ENCODE measurements at regions not wholly inside any gene's neighbourhood (a gene's known extent, or its start where the extent isn't known, plus 50 kb on each side); places are given as distances from the start of the nearest gene placed in this dataset.
"Not testable (repeated sequence)": the region's sequence is repeated elsewhere in the genome, so short reads cannot be mapped to it uniquely, and the experiment has no call there.

DNA sequence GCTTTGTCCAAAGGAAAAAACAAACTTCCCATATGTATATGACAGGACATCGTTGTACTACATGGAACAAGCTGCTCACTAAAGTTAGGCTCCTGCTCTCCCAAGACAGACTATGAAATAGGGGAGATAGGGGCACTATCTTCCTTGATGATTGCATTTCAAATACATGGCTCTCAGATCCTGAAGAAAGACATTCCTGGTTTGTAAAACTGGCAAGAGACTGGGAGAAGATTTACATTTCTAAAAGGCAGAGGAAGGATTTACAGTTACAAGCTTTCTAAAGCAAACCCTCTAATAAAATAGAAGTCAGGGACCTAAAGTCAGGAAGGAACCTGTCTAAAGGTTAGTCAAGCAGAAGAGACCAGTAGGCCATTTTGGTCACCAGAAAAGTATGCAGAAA, 103.7 kb downstream of the SLC17A6 start:
- no peak for DNase-seq

DNA sequence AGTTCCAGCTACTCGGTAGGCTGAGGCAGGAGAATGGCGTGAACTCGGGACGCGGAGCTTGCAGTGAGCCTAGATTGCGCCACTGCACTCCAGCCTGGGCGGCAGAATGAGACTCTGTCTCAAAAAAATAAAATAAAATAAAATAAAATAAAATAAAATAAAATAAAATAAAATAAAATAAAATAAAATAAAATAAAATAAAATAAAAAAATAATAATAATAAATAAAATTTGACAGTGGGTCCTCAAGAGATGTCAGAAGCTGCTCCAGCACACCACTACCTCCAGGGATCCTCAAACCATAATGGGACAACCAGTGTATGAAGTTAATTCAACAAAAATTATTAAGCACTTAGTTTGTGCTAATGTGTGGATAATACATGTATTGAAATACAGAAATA, 97.4 kb downstream of the SLC17A6 start:
- not testable (repeated sequence) for DNase-seq

DNA sequence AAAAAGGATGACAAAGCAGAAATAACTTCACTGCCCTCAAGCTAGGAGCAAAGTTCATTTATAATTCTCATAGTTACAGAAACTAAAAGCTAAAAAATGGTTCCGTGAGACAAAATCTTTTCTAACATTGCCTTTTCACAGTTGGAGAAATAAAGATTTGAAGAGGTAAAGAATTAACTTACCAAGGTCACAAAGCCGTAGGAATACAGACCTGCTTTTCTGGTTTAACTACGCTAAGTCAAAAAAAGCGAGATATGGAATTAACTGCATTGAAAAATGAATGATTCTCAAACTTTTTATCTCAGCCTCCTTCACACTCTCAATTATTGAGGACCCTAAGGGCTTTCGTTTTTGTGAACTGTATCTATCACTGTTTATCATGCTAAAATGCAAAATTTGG, 95.3 kb downstream of the SLC17A6 start:
- DNase-seq = no peak

DNA sequence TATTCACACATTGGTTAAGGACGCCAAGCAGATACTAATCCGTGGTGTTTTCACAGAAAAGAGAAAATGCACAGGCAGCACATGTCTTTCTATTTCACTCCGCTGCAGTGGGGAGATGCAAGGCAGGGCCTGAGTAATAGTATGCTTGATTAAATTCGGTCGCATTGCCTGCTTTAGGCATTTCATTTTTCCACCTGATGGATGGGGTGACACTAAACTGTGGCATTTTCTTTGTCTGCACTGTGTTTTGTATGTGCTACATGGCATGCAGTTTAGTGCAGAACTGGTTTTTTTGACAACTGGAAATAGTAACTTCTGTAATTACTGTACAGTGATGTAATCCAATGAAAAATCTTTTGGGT, 94.9 kb downstream of the SLC17A6 start:
- no peak for DNase-seq

DNA sequence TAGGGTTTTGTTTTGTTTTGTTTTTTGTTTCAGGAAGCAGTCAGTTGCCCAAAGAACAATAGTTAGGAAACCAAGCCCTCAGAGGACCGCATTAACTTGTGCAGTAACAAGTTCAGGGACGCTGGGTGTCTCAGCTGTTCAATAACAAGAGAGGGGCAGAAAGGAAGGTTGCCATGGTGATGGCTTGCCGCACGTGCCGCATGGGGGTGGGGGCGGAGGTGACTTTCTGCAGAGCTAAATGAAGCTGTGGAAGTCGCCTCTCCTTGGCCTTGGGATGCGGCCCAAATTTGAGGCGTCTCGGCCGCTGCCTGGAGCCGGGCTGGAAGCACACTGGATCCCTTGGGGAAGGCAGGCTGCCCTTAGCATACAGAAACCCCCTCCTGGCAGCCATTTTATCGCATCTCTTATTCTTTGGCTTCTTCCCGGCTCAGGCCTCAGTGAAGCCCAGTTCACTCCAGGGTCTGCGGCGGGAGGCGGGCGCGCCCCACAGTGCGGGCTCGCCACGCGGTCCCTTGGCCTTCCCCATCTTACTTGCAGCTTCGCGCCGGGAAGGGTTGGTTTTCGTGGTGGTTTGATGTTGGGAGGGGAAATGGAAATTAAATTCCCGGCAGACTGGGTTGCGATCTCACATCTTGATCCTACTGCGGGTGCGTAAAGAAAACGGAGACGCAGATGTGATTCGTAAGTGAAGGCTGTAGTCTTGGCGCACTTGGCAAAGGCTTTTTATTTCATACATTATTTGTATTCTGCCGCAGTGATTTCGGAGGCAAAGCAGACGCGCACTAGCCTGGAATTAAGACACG, 94.3 kb downstream of the SLC17A6 start:
- DNase-seq = peak; percentile 54

DNA sequence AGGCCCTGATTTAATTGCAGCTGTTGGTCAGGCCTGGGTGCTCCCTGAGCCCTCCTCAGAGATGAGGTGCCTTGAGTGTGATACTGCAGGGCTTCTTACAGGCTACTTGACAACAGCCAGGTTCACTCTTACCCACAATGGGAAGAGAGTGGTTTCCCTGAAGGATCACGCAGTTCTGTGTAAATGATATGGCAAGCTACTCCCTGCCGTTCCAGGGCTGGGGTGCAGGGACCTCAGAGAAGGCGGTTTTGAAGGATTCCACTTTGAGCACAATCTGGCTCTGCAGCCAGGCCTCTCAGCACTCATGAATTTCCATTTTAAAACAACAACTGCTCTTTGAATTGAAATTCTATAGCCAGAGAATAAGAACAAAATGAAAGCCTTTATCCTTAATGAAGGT, 92.9 kb downstream of the SLC17A6 start:
- DNase-seq = no peak

DNA sequence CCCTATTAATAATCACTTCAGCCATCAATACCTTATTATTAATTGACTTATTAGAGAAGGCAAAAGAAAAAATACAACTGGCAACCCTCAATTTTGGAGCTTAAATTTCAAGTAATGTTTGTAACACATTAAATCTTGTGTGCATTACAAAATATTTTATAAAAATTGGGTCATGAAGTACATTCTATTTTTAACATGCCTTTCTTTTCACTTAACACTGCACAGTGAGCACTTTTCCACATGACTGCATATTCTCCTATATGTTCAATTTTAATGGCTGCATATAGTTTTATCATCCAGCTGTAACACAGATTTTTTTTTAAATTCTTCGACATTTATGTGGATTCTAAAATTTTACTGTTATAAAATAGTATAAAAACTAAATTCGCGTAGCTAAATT, 92.5 kb downstream of the SLC17A6 start:
- no peak for DNase-seq

DNA sequence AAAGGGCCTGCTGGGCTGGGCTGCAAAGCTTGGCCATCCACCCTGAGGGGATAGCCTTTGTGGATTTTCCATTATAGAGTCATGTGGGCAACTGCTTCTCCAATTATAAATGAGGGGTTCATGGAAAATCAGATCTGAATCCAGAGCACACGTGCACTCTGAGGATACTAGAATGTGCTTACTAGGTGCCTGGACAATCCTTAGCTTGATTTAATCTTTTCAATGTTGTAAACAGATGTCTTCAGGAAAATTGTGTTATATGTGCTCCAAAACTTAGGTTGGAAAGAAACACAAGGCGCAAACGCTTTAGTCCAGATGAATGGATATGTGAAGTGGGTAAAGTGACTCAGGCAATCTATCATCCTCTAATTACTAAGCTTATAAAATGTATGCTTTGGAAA, 92.0 kb downstream of the SLC17A6 start:
- no peak for DNase-seq
